ENCODE measurements at regions not wholly inside any gene's neighbourhood (a gene's known extent, or its start where the extent isn't known, plus 50 kb on each side); places are given as distances from the start of the nearest gene placed in this dataset.

DNA sequence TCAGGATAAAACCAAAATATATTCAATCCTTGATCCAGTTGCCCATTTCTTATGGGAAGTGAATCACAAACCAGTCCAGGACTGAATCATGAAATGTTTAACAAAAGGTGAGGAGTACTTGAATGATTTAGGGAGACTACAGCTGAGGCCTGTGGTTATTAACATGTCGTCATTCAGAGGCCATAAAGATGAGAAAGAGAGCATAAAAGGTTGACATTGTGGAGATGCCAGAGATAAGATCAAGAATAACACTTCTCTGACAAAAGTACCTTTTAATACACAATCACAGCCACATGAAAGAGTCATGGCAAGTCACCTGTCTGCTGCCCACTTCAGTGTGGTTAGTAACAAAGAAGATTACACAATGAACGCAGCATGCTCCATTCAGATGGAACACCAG is 1195.7 kb upstream of the SORCS1 start:
- no peaks in the 10 kb centered on the region for H3K36me3 ChIP-seq
- no peaks in the 10 kb centered on the region for H3K9me3 ChIP-seq
- H3K4me1 ChIP-seq (ENCODE audit: control insufficient read depth in 1 of 2, low read depth in 2 of 2), result no peaks in the 10 kb centered on the region
- no peaks in the 10 kb centered on the region for H3K27me3 ChIP-seq (replicated peaks; ENCODE audit: insufficient read depth)
- DNase-seq (ENCODE audit: low spot score), result no peak
- TF ChIP-seq, protein P1, sequence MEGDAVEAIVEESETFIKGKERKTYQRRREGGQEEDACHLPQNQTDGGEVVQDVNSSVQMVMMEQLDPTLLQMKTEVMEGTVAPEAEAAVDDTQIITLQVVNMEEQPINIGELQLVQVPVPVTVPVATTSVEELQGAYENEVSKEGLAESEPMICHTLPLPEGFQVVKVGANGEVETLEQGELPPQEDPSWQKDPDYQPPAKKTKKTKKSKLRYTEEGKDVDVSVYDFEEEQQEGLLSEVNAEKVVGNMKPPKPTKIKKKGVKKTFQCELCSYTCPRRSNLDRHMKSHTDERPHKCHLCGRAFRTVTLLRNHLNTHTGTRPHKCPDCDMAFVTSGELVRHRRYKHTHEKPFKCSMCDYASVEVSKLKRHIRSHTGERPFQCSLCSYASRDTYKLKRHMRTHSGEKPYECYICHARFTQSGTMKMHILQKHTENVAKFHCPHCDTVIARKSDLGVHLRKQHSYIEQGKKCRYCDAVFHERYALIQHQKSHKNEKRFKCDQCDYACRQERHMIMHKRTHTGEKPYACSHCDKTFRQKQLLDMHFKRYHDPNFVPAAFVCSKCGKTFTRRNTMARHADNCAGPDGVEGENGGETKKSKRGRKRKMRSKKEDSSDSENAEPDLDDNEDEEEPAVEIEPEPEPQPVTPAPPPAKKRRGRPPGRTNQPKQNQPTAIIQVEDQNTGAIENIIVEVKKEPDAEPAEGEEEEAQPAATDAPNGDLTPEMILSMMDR (IDR thresholded peaks at IDR 0.05), result no peak
- H3K27ac ChIP-seq, result no peak overlapping the region
- no peak for ATAC-seq (ENCODE audit: insufficient number of reproducible peaks, low FRiP score, low read depth)
- no peak overlapping the region for H3K4me3 ChIP-seq

GRCh38 chr10:108358912-108359311 is 1194.4 kb upstream of the SORCS1 start:
- Histone ChIP-seq H3K4me3 (no peak overlapping the region), H3K9me3 (no peaks in the 10 kb centered on the region), H3K4me1 (ENCODE audit: control insufficient read depth in 1 of 2, low read depth in 2 of 2) (no peaks in the 10 kb centered on the region), H3K27me3 (replicated peaks; ENCODE audit: insufficient read depth) (no peaks in the 10 kb centered on the region), H3K36me3 (no peaks in the 10 kb centered on the region), H3K27ac (no peak overlapping the region)
- no peak for ATAC-seq (ENCODE audit: insufficient number of reproducible peaks, low FRiP score, low read depth)
- no peak for DNase-seq (ENCODE audit: low spot score)
- TF ChIP-seq, protein P1 (IDR thresholded peaks at IDR 0.05), result no peak

DNA sequence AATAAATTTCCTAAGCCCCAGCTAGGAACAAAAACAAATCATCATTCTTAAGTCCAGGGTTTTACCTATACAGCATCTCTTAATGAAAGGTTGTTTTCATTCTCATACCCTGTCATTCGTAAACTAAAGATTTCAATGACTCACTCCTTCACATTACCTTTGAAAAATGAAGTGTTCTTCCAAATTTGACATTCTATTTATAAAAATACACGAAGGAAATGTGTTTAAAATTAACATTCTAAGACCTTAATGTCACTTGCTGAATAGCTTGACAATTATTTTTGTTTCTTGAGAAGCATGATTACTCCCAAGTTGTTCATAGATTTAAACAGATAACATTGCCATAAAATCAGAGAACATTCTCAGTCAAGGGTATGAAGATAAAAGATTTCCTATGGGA is 1188.3 kb upstream of the SORCS1 start:
- TF ChIP-seq, protein P1 (IDR thresholded peaks at IDR 0.05), result no peak
- Histone ChIP-seq H3K27me3 (replicated peaks; ENCODE audit: insufficient read depth) (no peaks in the 10 kb centered on the region), H3K27ac (no peak overlapping the region), H3K4me3 (no peak overlapping the region), H3K9me3 (no peaks in the 10 kb centered on the region), H3K36me3 (no peaks in the 10 kb centered on the region), H3K4me1 (ENCODE audit: control insufficient read depth in 1 of 2, low read depth in 2 of 2) (no peaks in the 10 kb centered on the region)
- ATAC-seq (ENCODE audit: insufficient number of reproducible peaks, low FRiP score, low read depth) (no peak), DNase-seq (ENCODE audit: low spot score) (no peak)

DNA sequence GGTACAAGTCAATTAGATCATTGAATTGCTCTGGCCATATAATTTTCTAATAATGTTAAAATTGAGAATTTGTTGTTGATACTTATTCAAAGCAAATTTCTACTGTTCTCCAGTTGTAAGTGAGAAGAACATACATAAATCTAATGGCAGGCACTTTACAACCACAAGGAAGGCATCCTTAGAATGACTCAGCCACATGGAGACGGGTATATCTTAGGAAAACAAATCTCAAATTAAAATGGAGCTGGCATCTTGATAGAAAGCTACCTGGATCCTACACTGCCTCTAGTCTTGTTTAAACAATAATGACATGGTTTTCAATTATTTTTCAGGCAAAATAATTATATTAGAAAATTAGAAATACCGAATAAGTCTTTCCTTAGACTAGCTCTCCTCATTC is 1183.7 kb upstream of the SORCS1 start:
- ATAC-seq (ENCODE audit: insufficient number of reproducible peaks, low FRiP score, low read depth), result no peak
- no peak overlapping the region for H3K27ac ChIP-seq
- TF ChIP-seq, protein P1 (IDR thresholded peaks at IDR 0.05), result no peak
- H3K4me3 ChIP-seq, result no peak overlapping the region
- no peaks in the 10 kb centered on the region for H3K9me3 ChIP-seq
- no peaks in the 10 kb centered on the region for H3K4me1 ChIP-seq (ENCODE audit: control insufficient read depth in 1 of 2, low read depth in 2 of 2)
- H3K36me3 ChIP-seq, result no peaks in the 10 kb centered on the region
- DNase-seq (ENCODE audit: low spot score), result no peak
- H3K27me3 ChIP-seq (replicated peaks; ENCODE audit: insufficient read depth), result no peaks in the 10 kb centered on the region

DNA sequence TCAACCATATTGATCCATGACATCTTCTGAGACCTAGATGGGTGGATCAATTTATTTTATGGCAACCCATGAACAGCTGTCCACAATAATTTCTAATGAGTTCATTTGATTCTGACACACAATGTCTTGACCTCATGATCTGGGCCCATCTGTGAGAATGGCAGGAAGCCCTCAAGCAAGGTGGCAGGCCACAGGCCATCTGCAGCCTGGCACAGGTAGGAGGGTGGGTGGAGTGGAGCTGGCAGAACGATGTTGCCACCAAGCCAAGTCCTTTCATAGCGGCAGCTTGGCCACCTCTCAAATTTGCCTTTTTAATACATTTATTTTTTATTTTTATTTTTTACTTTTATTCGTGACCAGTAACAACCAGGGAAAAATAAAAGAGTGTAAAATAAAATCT is 1181.6 kb upstream of the SORCS1 start:
- Histone ChIP-seq H3K4me1 (ENCODE audit: control insufficient read depth in 1 of 2, low read depth in 2 of 2) (no peaks in the 10 kb centered on the region), H3K4me3 (no peak overlapping the region), H3K27ac (no peak overlapping the region), H3K36me3 (no peaks in the 10 kb centered on the region), H3K27me3 (replicated peaks; ENCODE audit: insufficient read depth) (no peaks in the 10 kb centered on the region), H3K9me3 (no peaks in the 10 kb centered on the region)
- TF ChIP-seq, protein P1 (IDR thresholded peaks at IDR 0.05), result no peak
- ATAC-seq (ENCODE audit: insufficient number of reproducible peaks, low FRiP score, low read depth), result no peak
- DNase-seq (ENCODE audit: low spot score), result no peak
